ENCODE measurements at regions not wholly inside any gene's neighbourhood (a gene's known extent, or its start where the extent isn't known, plus 50 kb on each side); places are given as distances from the start of the nearest gene placed in this dataset.

- H3K36me3 ChIP-seq = no peaks in the 10 kb centered on the region
- no peak overlapping the region for H3K4me3 ChIP-seq
- DNase-seq (ENCODE audit: low read depth in 1 of 2, low spot score in 1 of 2) = no peak
- no peak overlapping the region for H3K27ac ChIP-seq
- H3K9me3 ChIP-seq (ENCODE audit: low read depth) = no peaks in the 10 kb centered on the region
- H3K27me3 ChIP-seq = no peaks in the 10 kb centered on the region
- no peaks in the 10 kb centered on the region for H3K4me1 ChIP-seq (ENCODE audit: low read depth)
- TF ChIP-seq CTCF (IDR thresholded peaks at IDR 0.05; ENCODE audit: low read depth, low read length) = no peak
Observed at GRCh38 chr6:169938731-169939130, 187.3 kb downstream of the ERMARD start.

- no peaks in the 10 kb centered on the region for H3K9me3 ChIP-seq (ENCODE audit: low read depth)
- H3K4me3 ChIP-seq = no peak overlapping the region
- DNase-seq (ENCODE audit: low read depth in 1 of 2, low spot score in 1 of 2) = no peak
- no peaks in the 10 kb centered on the region for H3K4me1 ChIP-seq (ENCODE audit: low read depth)
- H3K27me3 ChIP-seq = no peaks in the 10 kb centered on the region
- no peak for TF ChIP-seq CTCF (IDR thresholded peaks at IDR 0.05; ENCODE audit: low read depth, low read length)
- no peak overlapping the region for H3K27ac ChIP-seq
- no peaks in the 10 kb centered on the region for H3K36me3 ChIP-seq
Observed at GRCh38 chr6:169938262-169938701, 186.9 kb downstream of the ERMARD start.

GRCh38 chr6:169937389-169938261 lies 186.2 kb downstream of the ERMARD start:
- H3K36me3 ChIP-seq = no peaks in the 10 kb centered on the region
- H3K27me3 ChIP-seq = no peaks in the 10 kb centered on the region
- TF ChIP-seq CTCF (IDR thresholded peaks at IDR 0.05; ENCODE audit: low read depth, low read length) = no peak
- H3K4me1 ChIP-seq (ENCODE audit: low read depth) = no peaks in the 10 kb centered on the region
- no peaks in the 10 kb centered on the region for H3K9me3 ChIP-seq (ENCODE audit: low read depth)
- no peak for DNase-seq (ENCODE audit: low read depth in 1 of 2, low spot score in 1 of 2)
- no peak overlapping the region for H3K4me3 ChIP-seq
- no peak overlapping the region for H3K27ac ChIP-seq

- TF ChIP-seq CTCF (IDR thresholded peaks at IDR 0.05; ENCODE audit: low read depth, low read length) = no peak
- DNase-seq (ENCODE audit: low read depth in 1 of 2, low spot score in 1 of 2) = no peak
Observed at GRCh38 chr6:169936355-169936975, 185.0 kb downstream of the ERMARD start.

GRCh38 chr6:169935861-169936260 lies 184.4 kb downstream of the ERMARD start:
- Histone ChIP-seq H3K36me3 (no peaks in the 10 kb centered on the region), H3K4me1 (ENCODE audit: low read depth) (no peaks in the 10 kb centered on the region), H3K27ac (no peak overlapping the region), H3K9me3 (ENCODE audit: low read depth) (no peaks in the 10 kb centered on the region), H3K4me3 (no peak overlapping the region), H3K27me3 (no peaks in the 10 kb centered on the region)
- DNase-seq (ENCODE audit: low read depth in 1 of 2, low spot score in 1 of 2) = no peak
- TF ChIP-seq CTCF (IDR thresholded peaks at IDR 0.05; ENCODE audit: low read depth, low read length) = no peak

More at GRCh38 chr6:169936355-169936975, 185.0 kb downstream of the ERMARD start:
- Histone ChIP-seq H3K36me3 (no peaks in the 10 kb centered on the region), H3K9me3 (ENCODE audit: low read depth) (no peaks in the 10 kb centered on the region), H3K4me3 (no peak overlapping the region), H3K4me1 (ENCODE audit: low read depth) (no peaks in the 10 kb centered on the region), H3K27me3 (no peaks in the 10 kb centered on the region), H3K27ac (no peak overlapping the region)
